ENCODE measurements at regions not wholly inside any gene's neighbourhood (a gene's known extent, or its start where the extent isn't known, plus 50 kb on each side); places are given as distances from the start of the nearest gene placed in this dataset.

DNA sequence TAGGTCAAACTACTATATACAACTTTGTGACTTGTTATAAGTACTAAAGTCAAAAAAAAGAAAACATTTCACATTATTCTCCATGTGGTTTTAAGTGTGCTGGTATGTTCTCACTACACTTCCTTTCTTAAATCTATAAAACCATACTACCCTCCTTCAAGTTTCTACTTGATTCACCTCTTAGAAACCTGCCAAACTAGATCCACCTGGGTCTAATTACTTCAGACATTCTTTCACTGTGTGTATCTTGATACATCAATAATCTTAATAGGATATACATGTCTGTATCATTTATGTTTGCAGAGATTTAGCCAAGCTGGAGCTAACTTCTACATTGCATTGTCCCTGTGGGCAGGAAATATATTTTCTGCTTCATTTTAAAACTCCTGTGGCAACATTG, 1012.6 kb downstream of the EFNA5 start:
- no peak overlapping the region for H3K4me3 Mint-ChIP-seq
- no peaks in the 10 kb centered on the region for H3K36me3 Mint-ChIP-seq (ENCODE audit: low read depth)
- H3K4me1 Mint-ChIP-seq, result no peaks in the 10 kb centered on the region
- TF ChIP-seq, protein P1, sequence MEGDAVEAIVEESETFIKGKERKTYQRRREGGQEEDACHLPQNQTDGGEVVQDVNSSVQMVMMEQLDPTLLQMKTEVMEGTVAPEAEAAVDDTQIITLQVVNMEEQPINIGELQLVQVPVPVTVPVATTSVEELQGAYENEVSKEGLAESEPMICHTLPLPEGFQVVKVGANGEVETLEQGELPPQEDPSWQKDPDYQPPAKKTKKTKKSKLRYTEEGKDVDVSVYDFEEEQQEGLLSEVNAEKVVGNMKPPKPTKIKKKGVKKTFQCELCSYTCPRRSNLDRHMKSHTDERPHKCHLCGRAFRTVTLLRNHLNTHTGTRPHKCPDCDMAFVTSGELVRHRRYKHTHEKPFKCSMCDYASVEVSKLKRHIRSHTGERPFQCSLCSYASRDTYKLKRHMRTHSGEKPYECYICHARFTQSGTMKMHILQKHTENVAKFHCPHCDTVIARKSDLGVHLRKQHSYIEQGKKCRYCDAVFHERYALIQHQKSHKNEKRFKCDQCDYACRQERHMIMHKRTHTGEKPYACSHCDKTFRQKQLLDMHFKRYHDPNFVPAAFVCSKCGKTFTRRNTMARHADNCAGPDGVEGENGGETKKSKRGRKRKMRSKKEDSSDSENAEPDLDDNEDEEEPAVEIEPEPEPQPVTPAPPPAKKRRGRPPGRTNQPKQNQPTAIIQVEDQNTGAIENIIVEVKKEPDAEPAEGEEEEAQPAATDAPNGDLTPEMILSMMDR (IDR thresholded peaks at IDR 0.05), result no peak
- DNase-seq, result no peak
- H3K9me3 Mint-ChIP-seq, result peaks cover 18% of the 10 kb centered on the region
- no peaks in the 10 kb centered on the region for H3K27me3 Mint-ChIP-seq (ENCODE audit: low read depth, poor library complexity)
- H3K27ac Mint-ChIP-seq, result no peak overlapping the region

- Mint-ChIP-seq H3K27me3 (ENCODE audit: low read depth, poor library complexity) (no peaks in the 10 kb centered on the region), H3K27ac (no peak overlapping the region), H3K4me1 (no peaks in the 10 kb centered on the region), H3K36me3 (ENCODE audit: low read depth) (no peaks in the 10 kb centered on the region), H3K4me3 (no peak overlapping the region), H3K9me3 (peaks cover 31% of the 10 kb centered on the region)
- DNase-seq, result no peak
- TF ChIP-seq, protein P1 (IDR thresholded peaks at IDR 0.05), result no peak
Observed at GRCh38 chr5:106656821-106657220, 1013.9 kb downstream of the EFNA5 start.

- H3K27ac Mint-ChIP-seq, result no peak overlapping the region
- peaks cover 3% of the 10 kb centered on the region for H3K27me3 Mint-ChIP-seq (ENCODE audit: low read depth, poor library complexity)
- H3K9me3 Mint-ChIP-seq, result peaks cover 19% of the 10 kb centered on the region
- no peak overlapping the region for H3K4me3 Mint-ChIP-seq
- TF ChIP-seq, protein P1 (IDR thresholded peaks at IDR 0.05), result no peak
- H3K4me1 Mint-ChIP-seq, result no peaks in the 10 kb centered on the region
- H3K36me3 Mint-ChIP-seq (ENCODE audit: low read depth), result no peaks in the 10 kb centered on the region
- DNase-seq, result no peak
Observed at GRCh38 chr5:106649031-106649430, 1021.7 kb downstream of the EFNA5 start.

DNA sequence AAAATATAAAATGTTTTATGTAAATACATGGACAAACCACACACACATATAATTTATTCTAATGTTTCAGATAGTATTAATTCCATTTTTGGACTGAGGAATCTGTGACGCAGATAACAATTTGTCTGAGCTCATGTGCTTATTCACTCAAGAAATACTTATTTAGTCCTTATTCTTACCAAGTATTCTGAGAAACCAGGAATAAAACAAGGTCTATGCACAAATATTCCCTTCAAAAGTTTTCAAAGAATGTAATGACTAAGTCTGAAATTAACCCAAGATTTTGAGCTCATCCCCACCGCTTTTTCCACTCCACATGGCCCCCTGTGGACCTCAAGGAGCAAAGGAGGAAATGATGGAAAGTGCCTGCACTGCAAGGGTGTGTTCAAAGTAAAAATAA, 1022.3 kb downstream of the EFNA5 start:
- no peak overlapping the region for H3K4me3 Mint-ChIP-seq
- no peak for DNase-seq
- no peak overlapping the region for H3K27ac Mint-ChIP-seq
- H3K4me1 Mint-ChIP-seq, result no peaks in the 10 kb centered on the region
- H3K27me3 Mint-ChIP-seq (ENCODE audit: low read depth, poor library complexity), result peaks cover 3% of the 10 kb centered on the region
- no peaks in the 10 kb centered on the region for H3K36me3 Mint-ChIP-seq (ENCODE audit: low read depth)
- TF ChIP-seq, protein P1 (IDR thresholded peaks at IDR 0.05), result no peak
- peaks cover 15% of the 10 kb centered on the region for H3K9me3 Mint-ChIP-seq

DNA sequence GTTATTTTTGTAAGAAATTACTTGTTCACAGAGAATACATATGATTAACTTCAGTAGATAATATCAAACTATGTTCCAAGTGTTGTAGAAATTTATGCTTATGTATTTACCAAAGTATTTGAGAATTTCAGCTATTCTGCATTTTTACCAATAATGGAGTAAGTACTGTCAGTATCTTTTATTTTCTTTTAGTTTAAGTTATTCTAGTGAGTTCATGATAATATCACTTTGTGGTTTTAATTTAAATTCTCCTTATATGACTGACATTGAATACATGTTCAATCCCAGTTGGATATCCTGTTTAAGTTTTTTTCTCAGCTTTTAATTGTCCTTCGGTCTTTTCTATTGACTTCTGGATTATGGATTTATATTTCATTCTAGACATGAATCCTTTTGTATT, 1024.6 kb downstream of the EFNA5 start:
- TF ChIP-seq, protein P1 (IDR thresholded peaks at IDR 0.05), result no peak
- H3K4me3 Mint-ChIP-seq, result no peak overlapping the region
- no peaks in the 10 kb centered on the region for H3K9me3 Mint-ChIP-seq
- H3K4me1 Mint-ChIP-seq, result no peaks in the 10 kb centered on the region
- DNase-seq, result no peak
- H3K27ac Mint-ChIP-seq, result no peak overlapping the region
- peaks cover under 1% of the 10 kb centered on the region for H3K27me3 Mint-ChIP-seq (ENCODE audit: low read depth, poor library complexity)
- no peaks in the 10 kb centered on the region for H3K36me3 Mint-ChIP-seq (ENCODE audit: low read depth)

DNA sequence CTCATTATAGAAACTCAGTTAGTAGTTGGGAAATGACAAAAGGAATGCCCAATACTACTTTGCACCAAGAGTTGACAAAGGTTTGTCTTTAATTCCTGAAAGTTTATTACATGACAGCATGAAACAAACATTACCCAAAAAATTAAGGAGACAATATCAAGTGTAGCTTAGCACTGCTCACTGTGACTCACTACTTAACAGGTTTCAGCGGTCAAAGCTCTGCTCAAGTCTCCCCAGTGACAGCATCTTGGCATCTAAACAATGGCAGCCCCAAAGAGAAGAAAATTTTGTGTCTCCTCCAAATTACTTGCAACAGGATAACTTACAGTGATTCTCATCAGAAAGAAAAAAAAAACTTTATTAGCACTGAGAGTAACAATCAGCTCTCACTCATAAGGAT, 1030.2 kb downstream of the EFNA5 start:
- Mint-ChIP-seq H3K36me3 (ENCODE audit: low read depth) (no peaks in the 10 kb centered on the region), H3K27ac (no peak overlapping the region), H3K9me3 (peaks cover 4% of the 10 kb centered on the region), H3K27me3 (ENCODE audit: low read depth, poor library complexity) (no peaks in the 10 kb centered on the region), H3K4me1 (no peaks in the 10 kb centered on the region), H3K4me3 (no peak overlapping the region)
- TF ChIP-seq, protein P1 (IDR thresholded peaks at IDR 0.05), result no peak
- DNase-seq, result no peak

Measured in nephron progenitor cell (in vitro differentiated cells).